NCI-H2196 (cell line): ENCODE measurements at regions not wholly inside any gene's neighbourhood (a gene's known extent, or its start where the extent isn't known, plus 50 kb on each side); places are given as distances from the start of the nearest gene placed in this dataset.

ENCODE experiments used
- DNase-seq: peaks from one replicate; lab custom pipeline; 2025; ENCODE audit not compliant: unreplicated experiment; lab: John Stamatoyannopoulos, UW

DNA sequence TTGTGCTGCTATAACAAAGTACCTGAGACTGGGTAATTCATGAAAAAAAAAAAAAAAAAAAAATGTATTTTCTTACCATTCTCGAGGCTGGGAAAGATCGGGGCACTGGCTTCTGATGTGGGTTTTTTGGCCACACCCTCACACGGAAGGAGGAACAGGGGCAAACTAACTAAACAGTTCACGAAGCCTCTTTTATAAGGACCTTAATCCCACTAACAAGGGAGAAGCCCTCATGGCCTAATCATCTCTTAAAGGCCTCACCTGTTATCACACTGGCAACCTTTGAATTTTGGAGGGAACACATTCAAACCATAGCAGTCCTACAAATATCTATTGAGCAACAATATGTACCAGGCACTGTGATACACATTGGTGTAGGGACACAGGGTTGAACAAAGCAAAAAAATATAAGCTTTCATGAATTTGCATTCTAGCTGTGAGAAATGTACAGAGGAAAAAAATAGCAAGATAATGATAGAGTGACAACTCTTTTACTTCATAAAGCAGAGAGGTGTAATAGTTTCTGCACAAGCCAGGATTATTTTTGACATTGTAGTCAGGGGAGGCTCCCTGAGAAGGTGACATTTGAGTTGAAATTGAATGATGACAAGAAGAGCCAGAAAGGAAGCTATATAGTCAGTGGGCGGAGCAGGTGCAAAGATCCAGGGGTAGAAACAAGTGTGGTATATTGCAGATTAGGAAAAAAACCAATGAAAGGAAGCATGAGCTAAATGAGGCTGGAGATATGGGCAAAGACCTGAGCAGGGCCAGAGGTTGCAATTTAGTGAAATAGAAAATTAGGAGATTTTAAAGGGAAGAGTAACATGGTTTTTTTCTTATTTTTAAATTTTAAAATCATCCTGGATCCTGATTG lies 68.1 kb upstream of the GRAMD2B start:
- no peak for DNase-seq

DNA sequence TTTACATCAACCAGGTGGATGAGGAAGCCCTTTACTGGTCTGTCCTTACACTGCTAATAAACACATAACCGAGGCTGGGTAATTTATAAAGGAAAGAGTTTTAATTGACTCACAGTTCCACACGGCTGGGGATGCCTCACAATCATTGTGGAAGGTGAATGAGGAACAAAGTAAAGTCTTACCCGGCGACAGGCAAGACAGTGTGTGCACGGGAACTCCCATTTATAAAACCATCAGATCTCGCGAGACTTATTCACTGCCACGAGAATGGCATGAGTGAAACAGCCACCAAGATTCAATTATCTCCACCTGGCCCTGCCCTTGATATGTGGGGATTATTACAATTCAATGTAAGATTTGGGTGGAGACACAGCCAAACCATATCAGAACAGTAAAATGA lies 67.3 kb upstream of the GRAMD2B start:
- DNase-seq, result no peak

DNA sequence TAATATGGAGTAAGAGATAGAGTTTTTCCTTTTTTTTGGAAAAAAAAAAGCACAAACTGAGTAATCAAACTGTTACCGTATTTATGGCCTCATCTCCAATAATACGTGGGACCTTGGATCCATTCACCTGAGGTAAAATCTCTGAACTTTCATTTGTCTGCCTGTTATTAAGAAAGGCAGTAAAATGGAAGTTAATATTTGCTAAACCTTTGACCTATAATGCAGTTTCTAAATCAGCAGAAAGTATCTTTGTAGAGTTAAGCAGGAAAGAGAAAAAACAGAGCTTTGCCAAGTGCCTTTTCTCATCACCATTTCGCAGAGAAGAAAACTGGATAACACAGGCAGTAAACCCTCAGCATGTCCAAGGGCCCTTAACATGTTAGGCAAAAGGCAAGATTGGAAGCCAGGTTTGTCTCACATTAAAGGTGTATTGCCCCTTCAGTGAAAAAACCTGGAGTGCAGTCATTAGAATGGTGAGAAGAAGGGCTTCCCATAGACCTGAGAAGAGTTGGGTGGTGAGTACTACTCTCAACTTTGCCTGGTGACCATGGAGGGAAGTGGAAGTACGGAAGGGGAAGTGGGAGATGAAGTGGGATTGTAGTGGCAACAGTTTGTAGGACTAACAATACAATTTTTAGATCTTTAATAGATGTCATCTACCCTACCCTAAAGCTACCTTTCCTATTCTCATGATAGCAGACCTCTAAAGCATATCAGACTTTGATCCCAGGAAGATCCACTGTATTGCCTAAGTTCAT lies 65.4 kb upstream of the GRAMD2B start:
- DNase-seq, result no peak

DNA sequence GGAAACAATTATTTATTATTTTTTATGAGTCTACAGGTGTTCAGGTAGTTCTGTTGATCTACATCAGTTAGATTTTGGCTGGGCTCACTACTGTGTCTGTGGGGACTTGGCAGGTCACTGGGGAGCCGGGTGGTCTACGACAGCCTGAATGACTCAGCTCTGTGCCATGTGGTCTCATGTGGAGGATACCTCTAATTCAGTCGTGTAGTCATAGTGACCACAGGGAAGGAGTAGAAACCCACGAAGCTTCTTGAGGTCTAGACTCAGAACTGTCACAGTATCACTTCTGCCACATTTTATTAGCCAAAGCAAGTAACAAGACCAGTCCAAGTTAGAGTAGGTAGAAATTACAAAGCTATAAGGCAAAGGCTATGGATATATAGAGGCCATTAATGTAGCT lies 64.7 kb upstream of the GRAMD2B start:
- DNase-seq, result no peak

DNA sequence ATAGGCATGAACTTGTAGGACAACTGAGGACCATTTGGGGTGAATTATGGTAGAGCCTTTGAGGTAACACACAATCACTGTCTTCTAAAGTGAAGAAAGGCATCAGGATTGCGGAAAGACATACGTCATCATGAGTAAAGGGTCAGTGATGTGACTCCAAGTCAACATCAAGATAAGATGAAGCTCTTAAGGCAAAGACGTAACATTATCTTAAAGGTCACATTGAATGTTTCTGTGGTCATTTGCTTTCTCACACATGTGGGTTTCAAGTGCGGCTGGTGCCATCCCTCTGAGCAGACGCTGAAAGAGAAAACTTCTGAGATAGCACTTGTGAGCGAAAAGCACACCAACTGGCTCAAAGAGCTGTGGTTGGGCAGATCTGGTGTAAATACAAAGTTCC lies 63.3 kb upstream of the GRAMD2B start:
- DNase-seq, result no peak

DNA sequence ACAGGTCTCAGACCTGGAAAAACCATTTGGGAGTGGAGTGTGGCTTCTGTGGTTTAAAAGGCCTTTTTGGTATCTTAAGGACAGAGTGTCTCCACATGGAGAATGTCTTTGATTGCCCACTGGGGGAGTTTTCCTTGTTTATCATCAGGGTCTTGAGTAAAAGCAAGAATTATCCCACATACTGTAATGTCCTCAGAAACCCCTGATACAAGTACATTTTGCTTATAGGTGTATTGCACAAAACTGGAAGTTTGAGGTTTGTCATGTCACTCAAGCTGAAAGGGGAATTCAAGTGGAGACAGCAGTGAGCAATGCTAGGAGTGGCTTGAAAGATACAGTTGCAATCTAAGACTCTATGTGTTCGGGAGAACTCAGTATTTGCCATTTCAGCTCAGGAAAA lies 62.7 kb upstream of the GRAMD2B start:
- no peak for DNase-seq

DNA sequence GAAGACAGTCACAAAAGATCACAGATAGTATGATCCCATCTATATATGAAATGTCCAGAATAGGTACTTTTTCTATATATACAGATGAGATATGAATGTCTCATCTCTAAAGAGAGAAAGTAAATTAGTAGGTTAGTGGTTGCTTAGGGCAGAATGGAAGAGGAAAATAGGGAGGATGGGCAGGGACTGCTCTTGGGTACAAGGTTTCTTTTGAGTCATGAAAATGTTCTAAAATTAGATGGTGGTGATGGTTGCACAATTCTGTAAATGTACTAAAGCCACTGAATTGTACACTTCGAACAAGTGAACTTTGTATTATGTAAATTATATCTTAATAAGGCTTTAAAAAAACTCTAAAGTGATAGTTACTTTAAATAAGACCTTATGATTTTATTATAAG lies 59.6 kb upstream of the GRAMD2B start:
- no peak for DNase-seq

DNA sequence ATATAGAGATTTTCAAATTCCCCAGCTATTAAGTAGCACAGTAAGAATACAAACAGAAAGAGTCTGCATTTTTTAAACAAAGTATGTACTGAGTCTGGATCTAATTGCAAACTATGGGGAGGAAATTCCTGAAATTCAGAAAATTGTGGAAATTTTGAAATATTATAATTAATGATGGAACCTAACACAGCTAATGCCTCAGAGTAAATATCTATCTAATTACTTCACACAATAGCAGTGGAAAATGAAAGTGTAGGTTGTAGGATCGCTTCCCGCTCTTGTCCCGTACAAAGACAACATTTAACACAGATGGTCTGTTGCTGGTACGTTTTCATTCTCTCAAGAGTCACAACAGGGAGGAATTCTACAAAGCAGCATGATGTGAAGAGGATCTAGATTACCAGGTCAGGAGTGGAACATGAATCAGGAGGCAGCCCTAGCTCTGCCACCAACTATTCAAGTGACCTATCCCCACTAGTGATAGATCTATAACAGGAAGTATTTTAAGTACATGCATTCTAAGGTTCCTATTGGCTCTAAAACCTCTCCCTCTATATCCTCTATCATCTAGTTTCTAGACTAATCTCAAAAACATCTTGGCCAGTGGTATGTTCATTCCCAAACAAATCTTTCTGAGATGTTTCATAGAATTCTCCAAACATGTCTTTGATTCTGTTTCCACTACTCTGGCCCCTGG lies 58.9 kb upstream of the GRAMD2B start:
- no peak for DNase-seq

DNA sequence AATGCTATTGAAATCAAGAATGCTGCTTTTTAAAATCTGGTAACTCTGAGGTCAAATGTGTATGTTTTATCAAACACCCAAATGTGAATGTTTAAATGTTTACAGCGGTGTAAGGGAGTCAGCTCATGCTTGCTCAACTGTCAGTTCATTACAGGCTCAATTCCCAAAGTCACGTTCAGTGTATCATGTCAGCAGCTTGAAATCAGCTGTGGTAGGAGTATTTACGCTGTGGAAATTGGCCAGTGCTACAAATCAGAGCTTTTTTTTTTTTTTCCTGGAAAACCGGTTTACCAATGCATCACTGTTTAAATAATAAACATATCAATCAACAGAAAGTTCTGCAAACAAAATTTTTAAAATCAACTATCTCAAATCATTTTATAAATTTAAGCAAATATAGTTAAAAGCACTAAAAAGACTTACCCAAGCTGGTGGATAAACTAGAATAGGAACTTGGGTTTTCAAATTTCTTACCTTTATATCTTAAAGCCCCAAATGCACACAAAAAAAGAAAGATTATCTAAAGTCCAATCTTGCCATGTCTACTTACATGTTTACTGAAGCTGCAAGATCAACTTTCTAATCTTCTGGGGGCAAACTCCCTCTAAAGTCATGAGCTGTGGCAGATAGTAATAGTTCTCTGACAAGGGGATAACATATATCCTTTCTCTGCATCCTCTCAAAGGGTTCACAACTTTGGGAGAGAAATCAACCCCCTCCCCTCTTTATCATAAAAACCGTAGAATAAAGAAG lies 57.6 kb upstream of the GRAMD2B start:
- DNase-seq, result no peak

DNA sequence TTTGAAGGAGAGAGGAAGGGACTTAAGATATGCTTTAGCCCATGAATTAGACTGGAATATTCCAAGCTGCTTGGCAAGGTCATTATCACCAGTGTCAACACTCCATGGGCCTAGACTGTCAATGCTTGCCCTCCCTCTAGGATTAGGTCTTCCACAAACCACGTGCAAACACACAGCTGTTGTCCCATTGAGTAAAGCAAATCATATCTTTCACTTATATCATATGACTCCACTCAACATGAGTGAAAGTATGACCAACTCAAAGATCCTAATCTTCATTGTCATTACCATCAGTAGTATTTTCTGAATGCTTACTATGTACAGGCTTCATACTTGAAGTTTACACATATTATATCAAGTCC lies 57.0 kb upstream of the GRAMD2B start:
- DNase-seq, result no peak

DNA sequence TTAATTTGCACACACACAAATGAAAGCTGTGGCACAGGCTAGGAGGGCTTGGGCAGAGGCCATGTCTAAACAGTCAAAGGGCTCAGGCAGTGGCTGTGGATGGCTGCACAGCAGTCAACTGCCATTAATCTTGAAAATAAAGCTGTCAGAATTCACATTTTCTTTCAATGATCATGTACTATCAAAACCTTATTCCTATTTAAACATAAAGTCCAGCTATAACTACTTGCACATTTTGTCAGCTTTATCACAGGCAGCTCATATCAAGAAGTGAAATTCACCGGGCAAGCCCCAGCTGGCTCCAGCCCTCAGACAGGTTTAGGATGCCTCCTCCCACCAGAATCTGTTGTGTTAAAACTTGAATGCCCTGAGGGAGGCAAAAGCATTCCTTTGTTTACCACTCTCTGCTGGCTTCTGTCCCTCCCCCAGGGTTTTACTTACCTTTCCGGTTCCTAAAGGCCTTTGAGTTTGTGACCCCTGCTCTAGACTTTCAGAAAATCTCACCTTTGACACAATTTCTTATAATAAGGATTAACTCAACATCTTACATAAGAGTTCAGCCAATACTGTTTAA lies 54.9 kb upstream of the GRAMD2B start:
- DNase-seq, result no peak

DNA sequence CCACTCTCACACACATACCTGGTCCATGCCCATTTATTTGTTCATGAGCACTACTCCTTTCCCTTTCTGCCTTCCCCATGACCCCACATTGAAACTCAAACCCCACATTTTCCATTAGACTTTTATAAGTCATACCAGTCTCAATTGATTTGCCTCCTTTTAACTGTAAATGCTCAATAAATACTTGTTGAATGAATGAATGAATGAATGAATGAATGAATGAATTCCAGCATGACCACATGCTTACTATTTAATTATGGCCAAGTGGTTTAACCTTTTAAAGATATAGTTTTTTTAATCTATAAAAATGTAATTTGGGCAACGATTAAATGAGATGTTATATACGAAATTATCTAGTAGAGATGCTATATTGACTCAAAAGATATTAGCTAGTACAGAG lies 54.1 kb upstream of the GRAMD2B start:
- no peak for DNase-seq

DNA sequence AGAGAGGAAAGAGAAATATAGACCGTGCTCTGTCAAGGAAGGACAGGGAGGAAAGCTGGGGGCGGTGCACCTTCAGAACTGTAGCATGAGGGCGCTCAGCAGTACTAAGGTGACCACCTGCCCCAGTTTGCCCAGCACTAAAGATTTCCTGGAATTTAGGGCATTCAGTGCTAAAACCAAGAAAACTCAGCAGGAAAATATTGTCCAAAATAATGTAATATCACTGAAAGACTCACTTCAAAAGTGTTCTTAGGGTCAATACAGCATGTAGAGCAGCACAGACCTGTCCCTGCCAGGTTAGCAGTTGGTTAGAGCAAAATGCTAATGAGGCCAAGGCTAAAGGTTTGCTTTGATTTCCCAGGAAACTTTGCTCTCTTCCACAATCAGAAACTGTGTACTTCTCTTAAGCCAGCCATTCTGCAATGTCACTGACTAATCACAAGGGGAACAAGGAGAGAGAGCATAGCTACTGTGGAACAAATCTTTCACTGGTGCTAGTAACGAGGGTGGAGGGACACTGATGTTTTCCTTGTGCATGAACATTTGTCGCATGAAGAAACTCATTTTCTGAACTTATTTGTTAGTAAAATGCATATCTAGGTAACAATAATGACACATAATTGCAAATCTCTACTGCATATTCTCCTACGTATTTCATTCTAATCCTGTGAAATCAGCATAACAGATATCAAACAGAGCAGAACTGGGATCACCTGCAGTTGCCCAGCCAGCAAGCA lies 53.0 kb upstream of the GRAMD2B start:
- DNase-seq, result no peak

DNA sequence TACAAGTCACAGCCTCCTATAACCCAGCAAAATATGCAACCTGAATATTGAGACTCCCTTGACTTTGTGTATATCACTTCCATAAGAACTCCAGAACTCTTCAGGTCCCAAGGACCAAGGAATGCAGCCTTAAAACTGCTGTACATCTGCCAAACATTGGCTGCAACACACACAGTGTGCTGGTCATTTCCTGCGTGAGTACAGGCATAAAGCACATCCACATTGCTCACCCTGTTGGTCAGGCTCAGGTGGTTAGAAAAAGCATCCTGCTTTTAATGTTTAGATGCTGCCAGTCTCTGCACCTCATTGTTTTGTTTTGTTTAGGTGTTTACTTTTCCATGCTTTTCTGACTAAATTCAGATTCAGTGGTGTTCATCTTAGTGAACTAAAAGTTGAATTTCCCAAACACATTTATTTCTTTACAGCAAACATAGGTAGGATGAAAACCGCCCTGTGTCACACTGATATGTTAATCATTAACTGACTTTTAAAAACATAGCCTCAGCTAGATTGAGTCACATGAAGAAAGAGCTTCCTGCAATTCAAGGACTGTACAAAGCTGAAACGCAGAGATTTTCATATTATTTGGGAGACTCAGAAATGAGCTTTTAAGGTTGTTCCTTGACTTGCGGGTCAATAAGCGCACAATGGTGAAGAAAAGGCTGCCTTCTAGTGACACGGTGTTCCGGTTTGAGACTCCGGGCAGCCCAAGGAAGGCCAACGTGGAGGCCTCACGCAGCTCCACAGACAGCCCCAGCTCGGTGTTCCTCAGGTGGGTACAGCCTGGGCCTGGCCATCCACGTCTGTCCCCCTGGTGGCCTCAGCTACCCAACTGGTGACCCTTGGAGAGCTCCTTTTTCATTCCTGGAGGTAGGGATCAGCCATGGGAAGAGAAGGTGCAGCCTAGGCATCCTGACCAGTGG lies 52.2 kb upstream of the GRAMD2B start:
- no peak for DNase-seq

DNA sequence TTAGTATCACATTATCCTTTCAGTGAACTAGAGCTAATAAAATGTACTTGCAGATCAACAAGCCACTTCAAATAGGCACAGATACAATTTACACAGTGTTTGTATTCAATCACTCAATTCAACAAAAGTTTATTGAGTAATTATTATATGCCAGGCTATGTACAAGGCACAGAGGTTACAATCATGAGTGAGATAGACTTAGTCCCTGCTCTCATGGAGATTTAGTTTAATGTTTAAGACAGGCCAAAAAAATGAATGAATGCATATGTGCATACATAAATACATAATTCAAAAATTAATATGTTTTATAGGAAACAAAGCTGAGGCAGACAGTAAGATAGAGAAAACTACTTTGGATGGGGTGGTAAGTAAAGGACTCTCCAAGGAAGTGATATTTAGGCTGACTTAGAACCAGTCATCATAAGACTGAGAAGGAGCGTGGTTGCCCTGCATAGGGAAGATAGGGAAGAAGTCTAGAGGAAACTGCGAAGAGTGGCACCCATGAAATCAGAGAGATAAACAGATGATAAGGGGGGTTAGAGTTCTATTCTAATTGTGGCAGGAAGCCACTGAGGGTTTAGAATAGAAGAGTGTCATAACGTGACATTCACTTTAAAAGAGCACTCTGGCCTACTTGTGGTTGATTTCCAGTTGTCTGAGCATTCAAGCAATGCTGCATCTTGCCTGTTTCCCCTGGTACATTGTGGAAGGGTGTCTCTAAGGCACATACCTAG lies 49.7 kb upstream of the GRAMD2B start:
- no peak for DNase-seq
